NT2/D1 (cell line): ENCODE measurements at regions not wholly inside any gene's neighbourhood (a gene's known extent, or its start where the extent isn't known, plus 50 kb on each side); places are given as distances from the start of the nearest gene placed in this dataset.

Experiments used
- YY1 ChIP-seq: IDR thresholded peaks from 2 replicates; pipeline ENCODE4 v1.6.1; 2011; ENCODE audit not compliant: insufficient read length, insufficient read depth
- ZNF274 ChIP-seq: IDR thresholded peaks from 2 replicates; pipeline ENCODE4 v1.6.1; 2011; ENCODE audit warnings: mild to moderate bottlenecking, low read depth, low read length

DNA sequence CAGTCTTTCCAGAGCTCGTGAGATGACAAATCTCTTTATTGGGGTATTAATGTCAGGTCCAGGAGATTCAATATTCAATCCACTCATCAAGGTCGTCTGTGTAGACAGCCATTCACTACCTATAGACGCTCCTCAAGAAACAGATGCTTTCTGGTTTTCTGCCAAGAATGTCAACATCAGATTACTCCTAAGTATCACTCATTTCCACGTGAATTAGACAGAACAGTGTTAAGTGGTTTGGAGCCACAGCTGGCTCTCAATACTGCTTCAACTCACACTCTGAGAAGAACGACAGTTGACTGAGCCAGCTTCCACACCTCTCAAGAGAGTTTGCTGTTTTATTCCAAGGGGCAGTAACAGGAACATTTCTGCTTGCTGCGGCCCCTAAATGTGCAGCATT, 113.5 kb upstream of the NEDD4L start:
- TF ChIP-seq YY1 (no peak), ZNF274 (no peak)
